Liver (tissue), 8 donors: ENCODE measurements at regions not wholly inside any gene's neighbourhood (a gene's known extent, or its start where the extent isn't known, plus 50 kb on each side); places are given as distances from the start of the nearest gene placed in this dataset.

Experiments
- DNase-seq: peaks from one replicate; pipeline ENCODE4 v3.0.0-alpha.2; 2017; ENCODE audit warnings: low spot score
- H3K27ac ChIP-seq, 2 donors: one replicate each; pipeline ENCODE4 v1.7.0; 2013; ENCODE audit warnings: inconsistent platforms in 2 of 2, low read length in 2 of 2, control low read depth in 1 of 2, low read depth in 1 of 2, mild to moderate bottlenecking in 1 of 2
- H3K27me3 ChIP-seq, 4 donors: one replicate each; pipeline versions ENCODE4 v1.6.1 to v1.7.0; 2013; ENCODE audit warnings: low read length in 3 of 4, inconsistent platforms in 1 of 4, mild to moderate bottlenecking in 1 of 4, moderate library complexity in 1 of 4; ENCODE audit not compliant: control insufficient read depth in 4 of 4, insufficient read depth in 4 of 4
- H3K36me3 ChIP-seq, 4 donors: one replicate each; pipeline versions ENCODE4 v1.6.1 to v1.7.0; 2013; ENCODE audit warnings: low read length in 3 of 4, mild to moderate bottlenecking in 3 of 4, low read depth in 1 of 4, moderate library complexity in 1 of 4; ENCODE audit not compliant: control insufficient read depth in 4 of 4, insufficient read depth in 3 of 4
- H3K4me1 ChIP-seq, 4 donors: one replicate each; pipeline versions ENCODE4 v1.6.1 to v1.7.0; 2013; ENCODE audit warnings: low read length in 3 of 4, mild to moderate bottlenecking in 3 of 4, moderate library complexity in 1 of 4; ENCODE audit not compliant: control insufficient read depth in 4 of 4, insufficient read depth in 4 of 4
- H3K4me3 ChIP-seq, 3 donors: one replicate each; pipeline versions ENCODE4 v1.6.1 to v1.7.0; 2013; ENCODE audit warnings: low read length in 3 of 3, control low read depth in 1 of 3, low read depth in 1 of 3, mild to moderate bottlenecking in 1 of 3
- H3K9ac ChIP-seq, 2 donors: one replicate each; pipeline ENCODE4 v1.7.0; 2013; ENCODE audit warnings: low read length in 2 of 2, mild to moderate bottlenecking in 2 of 2, moderate library complexity in 2 of 2, control low read depth in 1 of 2, low read depth in 1 of 2
- H3K9me3 ChIP-seq, 4 donors: one replicate each; pipeline versions ENCODE4 v1.6.1 to v1.7.0; 2013; ENCODE audit warnings: low read length in 3 of 4; ENCODE audit not compliant: control insufficient read depth in 4 of 4
- ATF3 ChIP-seq: IDR thresholded peaks from 2 replicates; pipeline ENCODE4 v1.6.1; 2016; ENCODE audit warnings: antibody characterized with exemption
- CTCF ChIP-seq: fragments of 150-350 bp; IDR thresholded peaks from 2 replicates; pipeline ENCODE4 v1.5.1; 2017; ENCODE audit warnings: improper control_type of control experiment, low read depth, low read length; ENCODE audit not compliant: missing input control
- EGR1 ChIP-seq, 2 donors: IDR thresholded peaks; 2 replicates each; pipeline ENCODE4 v1.6.1; 2016 to 2018; ENCODE audit warnings: antibody characterized with exemption in 2 of 2, low read depth in 2 of 2
- FOXA1 ChIP-seq: IDR thresholded peaks from 2 replicates; pipeline ENCODE4 v1.6.1; 2016; ENCODE audit warnings: antibody characterized with exemption
- FOXA2 ChIP-seq: IDR thresholded peaks from 2 replicates; pipeline ENCODE4 v1.6.1; 2016; ENCODE audit warnings: antibody characterized with exemption
- GABPA ChIP-seq, 2 donors: IDR thresholded peaks in 1 of 2; conservative IDR thresholded peaks in 1 of 2; 2 replicates each; pipeline ENCODE4 v1.6.1; 2016; ENCODE audit warnings: antibody characterized with exemption in 2 of 2, mild to moderate bottlenecking in 1 of 2, moderate library complexity in 1 of 2
- HNF4A ChIP-seq, 2 donors: conservative IDR thresholded peaks; 2 replicates each; pipeline ENCODE4 v1.6.1; 2016; ENCODE audit warnings: antibody characterized with exemption in 2 of 2, mild to moderate bottlenecking in 2 of 2
- HNF4G ChIP-seq: IDR thresholded peaks from 2 replicates; pipeline ENCODE4 v1.6.1; 2016; ENCODE audit warnings: antibody characterized with exemption
- JUND ChIP-seq, 2 donors: IDR thresholded peaks; 2 replicates each; pipeline ENCODE4 v1.6.1; 2016; ENCODE audit warnings: antibody characterized with exemption in 2 of 2
- MAX ChIP-seq: IDR thresholded peaks from 2 replicates; pipeline ENCODE4 v1.6.1; 2016; ENCODE audit warnings: antibody characterized with exemption
- NR2F2 ChIP-seq: IDR thresholded peaks from 2 replicates; pipeline ENCODE4 v1.6.1; 2016; ENCODE audit warnings: antibody characterized with exemption
- RAD21 ChIP-seq, 2 donors: IDR thresholded peaks; 2 replicates each; pipeline ENCODE4 v1.6.1; 2016; ENCODE audit warnings: antibody characterized with exemption in 2 of 2, mild to moderate bottlenecking in 2 of 2
- REST ChIP-seq: IDR thresholded peaks from 2 replicates; pipeline ENCODE4 v1.6.1; 2016; ENCODE audit warnings: antibody characterized with exemption, mild to moderate bottlenecking
- RXRA ChIP-seq, 2 donors: IDR thresholded peaks; 2 replicates each; pipeline ENCODE4 v1.6.1; 2017 to 2018; ENCODE audit warnings: antibody characterized with exemption in 2 of 2, mild to moderate bottlenecking in 1 of 2
- SP1 ChIP-seq: IDR thresholded peaks from 2 replicates; pipeline ENCODE4 v1.6.1; 2018; ENCODE audit warnings: antibody characterized with exemption, mild to moderate bottlenecking
- TAF1 ChIP-seq: conservative IDR thresholded peaks from 2 replicates; pipeline ENCODE4 v1.6.1; 2016; ENCODE audit warnings: antibody characterized with exemption, mild to moderate bottlenecking
- YY1 ChIP-seq: IDR thresholded peaks from 2 replicates; pipeline ENCODE4 v1.6.1; 2016; ENCODE audit warnings: antibody characterized with exemption, mild to moderate bottlenecking
- ZBTB33 ChIP-seq: IDR thresholded peaks from 2 replicates; pipeline ENCODE4 v1.6.1; 2016; ENCODE audit warnings: antibody characterized with exemption
- WGBS: extraction: QIAGEN DNeasy Blood & Tissue Kit; methylation state at CpG from one replicate; pipeline ENCODE4 v1.1.7; 2013; 5-methylcytosine and 5-hydroxymethylcytosine counted together
- donor health status: healthy.
- donor health status: healthy.
- donor health status: healthy.
- donor health status: healthy.
- donor health status: healthy.

- Histone ChIP-seq H3K4me3 (no peak overlapping the region), H3K9ac (no peak overlapping the region), H3K4me1 (no peaks in the 10 kb centered on the region), H3K27ac (no peak overlapping the region), H3K27me3 (no peaks in the 10 kb centered on the region), H3K36me3 (no peaks in the 10 kb centered on the region), H3K9me3 (no peaks in the 10 kb centered on the region)
- whole genome bisulfite sequencing = 79% methylated on average over 1 of the region's 1 CpG
- TF ChIP-seq FOXA1 (no peak), YY1 (no peak), MAX (no peak), NR2F2 (no peak), HNF4G (no peak), JUND (IDR thresholded peaks at IDR 0.05) (no peak), FOXA2 (no peak), EGR1 (IDR thresholded peaks at IDR 0.05; ENCODE audit: low read depth in 2 of 2) (no peak), RAD21 (IDR thresholded peaks at IDR 0.05) (no peak), RXRA (IDR thresholded peaks at IDR 0.05) (no peak), CTCF (no peak), SP1 (no peak), TAF1 (no peak), REST (no peak), ATF3 (no peak), HNF4A (conservative IDR thresholded peaks at IDR 0.05) (no peak), ZBTB33 (no peak), GABPA (IDR thresholded peaks at IDR 0.05 in 1 of 2, conservative IDR thresholded peaks at IDR 0.05 in 1 of 2) (no peak)
- no peak for DNase-seq
Measured at GRCh38 chr6:137953761-137954160, 86.7 kb downstream of the TNFAIP3 start.
